GM18520 (cell line): ENCODE measurements at regions not wholly inside any gene's neighbourhood (a gene's known extent, or its start where the extent isn't known, plus 50 kb on each side); places are given as distances from the start of the nearest gene placed in this dataset.
"Not testable (repeated sequence)": the region's sequence is repeated elsewhere in the genome, so short reads cannot be mapped to it uniquely, and the experiment has no call there.

ENCODE experiments used
- ATAC-seq: cut with Tn5 transposase; IDR thresholded peaks from one replicate; pipeline ENCODE4 v1.9.1; 2021; ENCODE audit not compliant: unreplicated experiment

GRCh38 chr14:70269582-70269981 lies 80.8 kb upstream of the SLC8A3 start:
- ATAC-seq = no peak

DNA sequence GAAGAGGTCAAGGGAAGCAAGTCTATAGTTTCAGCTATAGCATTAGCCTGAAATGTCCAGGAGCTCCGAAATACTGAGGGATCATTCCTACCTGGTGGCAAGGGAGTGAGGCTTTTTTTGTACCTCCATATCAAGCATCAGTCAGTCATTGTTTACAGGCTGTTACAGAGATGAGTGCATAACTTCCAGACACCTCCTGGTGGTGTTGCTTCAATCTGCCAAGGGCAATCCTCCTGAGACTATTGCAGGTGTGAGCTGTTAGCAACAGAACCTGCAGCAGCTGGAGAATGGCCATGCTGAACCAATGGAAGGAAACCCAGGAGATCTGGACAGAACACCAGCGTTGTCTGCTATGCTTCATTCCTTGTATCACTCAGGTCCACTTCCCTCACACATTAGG lies 80.0 kb upstream of the SLC8A3 start:
- no peak for ATAC-seq

GRCh38 chr14:70266157-70266556 lies 77.4 kb upstream of the SLC8A3 start:
- ATAC-seq = no peak

DNA sequence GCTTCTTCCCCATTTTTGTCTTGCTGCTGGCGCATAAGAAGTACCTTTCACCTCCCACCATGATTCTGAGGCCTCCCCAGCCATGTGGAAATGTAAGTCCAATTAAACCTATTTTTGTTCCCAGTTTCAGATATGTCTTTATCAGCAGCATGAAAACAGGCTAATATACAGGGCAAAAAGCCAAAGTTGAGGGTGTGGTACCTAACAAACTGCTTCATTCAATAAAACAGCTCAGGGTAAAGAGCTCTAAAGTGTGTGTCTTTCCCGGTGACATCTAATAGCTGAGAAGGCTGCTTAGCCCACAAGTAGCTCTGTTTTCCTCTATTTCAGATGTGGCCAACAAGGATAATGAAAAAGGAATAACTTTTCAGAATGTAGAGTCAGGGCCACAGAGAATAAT lies 76.7 kb upstream of the SLC8A3 start:
- ATAC-seq = no peak

DNA sequence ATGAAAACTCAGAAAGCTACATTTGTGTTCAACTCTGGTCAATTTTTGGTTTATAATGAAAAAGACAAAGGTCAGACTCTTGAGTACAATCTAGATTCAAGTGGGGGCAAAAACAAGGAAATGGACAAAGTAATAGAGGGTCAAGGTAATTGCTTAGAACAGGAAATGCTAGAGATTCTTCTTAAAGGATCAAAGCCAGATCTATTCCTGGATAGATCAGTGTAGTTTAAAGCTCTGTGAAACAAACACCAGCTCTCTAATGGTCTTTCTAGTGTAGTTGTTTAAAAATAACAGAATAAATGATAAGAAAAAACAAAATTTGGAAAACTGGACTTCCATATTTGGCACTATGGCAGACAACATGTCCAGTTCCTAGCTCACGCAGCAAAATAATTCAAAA lies 70.7 kb upstream of the SLC8A3 start:
- no peak for ATAC-seq

DNA sequence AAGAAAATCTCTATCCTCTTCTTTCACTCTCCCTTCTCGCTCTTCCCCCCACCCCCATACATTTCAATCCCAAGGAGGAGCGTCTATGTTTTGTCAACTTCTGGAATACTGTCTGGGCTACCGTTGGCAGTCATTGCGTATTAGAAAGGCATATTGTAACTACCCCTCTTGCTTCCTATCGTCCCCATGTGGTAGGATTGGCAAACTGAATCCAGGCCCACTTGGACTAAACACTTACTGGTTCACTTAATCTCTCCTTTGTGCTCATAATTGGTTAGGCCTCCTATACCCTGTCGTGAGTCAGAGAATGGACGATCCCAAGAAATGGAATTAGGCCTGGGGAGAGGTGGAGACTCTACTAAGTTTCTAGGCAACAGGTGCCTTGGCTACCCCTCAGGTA lies 68.8 kb upstream of the SLC8A3 start:
- no peak for ATAC-seq

- no peak for ATAC-seq
These were observed 67.8 kb upstream of the SLC8A3 start for GRCh38 chr14:70256601-70257000.

DNA sequence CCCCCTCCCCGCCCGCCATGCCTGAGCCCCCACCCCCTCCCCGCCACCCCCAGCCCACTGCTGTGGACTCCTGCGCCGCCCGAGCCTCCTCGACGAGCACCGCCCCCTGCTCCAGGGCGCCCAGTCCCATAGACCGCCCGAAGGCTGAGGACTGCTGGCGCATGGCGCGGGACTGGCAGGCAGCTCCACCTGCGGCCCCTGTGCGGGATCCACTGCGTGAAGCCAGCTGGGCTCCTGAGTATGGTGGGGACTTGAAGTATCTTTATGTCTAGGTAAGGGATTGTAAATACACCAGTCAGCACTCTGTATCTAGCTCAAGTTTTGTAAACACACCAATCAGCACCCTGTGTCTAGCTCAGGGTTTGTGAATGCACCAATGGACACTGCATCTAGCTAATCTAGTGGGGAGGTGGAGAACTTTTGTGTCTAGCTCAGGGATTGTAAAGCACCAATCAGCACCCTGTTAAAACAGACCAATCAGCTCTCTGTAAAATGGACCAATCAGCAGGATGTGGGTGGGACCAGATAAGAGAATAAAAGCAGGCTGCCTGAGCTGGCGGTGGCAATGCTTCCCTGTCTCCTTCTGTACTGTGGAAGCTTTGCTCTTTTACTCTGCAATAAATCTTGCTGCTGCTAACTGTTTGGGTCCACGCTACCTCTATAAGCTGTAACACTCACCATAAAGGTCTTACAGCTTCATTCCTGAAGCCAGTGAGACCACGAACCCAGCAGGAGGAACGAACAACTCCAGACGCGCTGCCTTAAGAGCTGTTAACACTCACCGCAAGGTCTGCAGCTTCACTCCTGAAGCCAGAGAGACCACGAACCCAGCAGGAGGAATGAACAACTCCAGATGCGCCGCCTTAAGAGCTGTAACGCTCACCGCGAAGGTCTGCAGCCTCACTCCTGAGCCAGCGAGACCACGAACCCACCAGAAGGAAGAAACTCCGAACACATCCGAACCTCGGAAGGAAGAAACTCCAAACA lies 66.6 kb upstream of the SLC8A3 start:
- not testable (repeated sequence) for ATAC-seq

DNA sequence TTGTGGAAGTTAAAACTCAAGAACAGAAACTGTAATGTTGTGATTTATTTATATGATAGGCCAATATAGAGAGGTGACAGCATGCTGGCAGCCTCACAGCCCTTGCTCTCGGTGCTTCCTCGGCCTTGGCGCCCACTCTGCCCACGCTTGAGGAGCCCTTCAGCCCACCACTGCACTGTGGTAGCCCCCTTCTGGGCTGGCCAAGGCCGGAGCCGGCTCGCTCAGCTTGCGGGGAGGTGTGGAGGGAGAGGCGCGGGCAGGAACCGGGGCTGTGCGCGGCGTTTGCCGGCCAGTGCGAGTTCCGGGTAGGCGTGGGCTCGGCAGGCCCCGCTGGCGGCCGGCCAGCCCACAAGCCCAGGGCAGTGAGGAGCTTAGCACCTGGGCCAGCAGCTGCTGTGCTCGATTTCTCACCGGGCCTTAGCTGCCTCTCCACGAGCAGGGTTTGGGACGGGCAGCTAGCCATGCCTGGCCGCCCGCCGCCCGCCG lies 65.8 kb upstream of the SLC8A3 start:
- ATAC-seq = no peak

- not testable (repeated sequence) for ATAC-seq
These were observed 64.8 kb upstream of the SLC8A3 start for GRCh38 chr14:70253547-70253946.

- no peak for ATAC-seq
These were observed 56.3 kb upstream of the SLC8A3 start for GRCh38 chr14:70245026-70245425.

GRCh38 chr14:70239802-70240201 lies 51.1 kb upstream of the SLC8A3 start:
- ATAC-seq = peak; percentile 52

DNA sequence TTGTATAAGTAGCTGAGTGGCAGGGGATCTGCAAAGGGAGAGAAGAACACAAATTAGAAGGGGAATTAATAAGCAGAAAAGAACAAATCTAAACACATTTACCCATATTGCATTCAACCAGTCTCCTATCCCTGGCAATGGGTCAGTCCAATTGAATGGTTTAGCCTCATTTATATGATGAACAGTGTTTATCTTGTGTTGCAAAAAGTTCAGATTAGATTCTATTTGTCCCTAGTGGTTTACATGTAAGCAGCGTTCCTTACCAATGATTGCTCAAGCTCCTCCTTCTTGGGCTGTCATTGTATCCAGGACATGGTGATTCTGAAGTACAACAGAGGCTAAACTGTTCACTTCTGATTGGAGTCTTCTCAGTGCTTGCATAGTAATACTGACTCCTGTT lies 49.9 kb upstream of the SLC8A3 start:
- not testable (repeated sequence) for ATAC-seq
